ENCODE measurements at regions not wholly inside any gene's neighbourhood (a gene's known extent, or its start where the extent isn't known, plus 50 kb on each side); places are given as distances from the start of the nearest gene placed in this dataset.

- no peak for TF ChIP-seq CTCF (conservative IDR thresholded peaks at IDR 0.05)
- no peak for TF ChIP-seq EZH2 (IDR thresholded peaks at IDR 0.05; ENCODE audit: low read depth)
Observed at GRCh38 chr5:143471041-143471509, 67.6 kb upstream of the NR3C1 start.

Data from PC-9 (cell line).